ENCODE measurements at regions not wholly inside any gene's neighbourhood (a gene's known extent, or its start where the extent isn't known, plus 50 kb on each side); places are given as distances from the start of the nearest gene placed in this dataset.

GRCh38 chr1:184324972-184325371 lies 61.9 kb upstream of the C1orf21 start:
- TF ChIP-seq, protein P1, sequence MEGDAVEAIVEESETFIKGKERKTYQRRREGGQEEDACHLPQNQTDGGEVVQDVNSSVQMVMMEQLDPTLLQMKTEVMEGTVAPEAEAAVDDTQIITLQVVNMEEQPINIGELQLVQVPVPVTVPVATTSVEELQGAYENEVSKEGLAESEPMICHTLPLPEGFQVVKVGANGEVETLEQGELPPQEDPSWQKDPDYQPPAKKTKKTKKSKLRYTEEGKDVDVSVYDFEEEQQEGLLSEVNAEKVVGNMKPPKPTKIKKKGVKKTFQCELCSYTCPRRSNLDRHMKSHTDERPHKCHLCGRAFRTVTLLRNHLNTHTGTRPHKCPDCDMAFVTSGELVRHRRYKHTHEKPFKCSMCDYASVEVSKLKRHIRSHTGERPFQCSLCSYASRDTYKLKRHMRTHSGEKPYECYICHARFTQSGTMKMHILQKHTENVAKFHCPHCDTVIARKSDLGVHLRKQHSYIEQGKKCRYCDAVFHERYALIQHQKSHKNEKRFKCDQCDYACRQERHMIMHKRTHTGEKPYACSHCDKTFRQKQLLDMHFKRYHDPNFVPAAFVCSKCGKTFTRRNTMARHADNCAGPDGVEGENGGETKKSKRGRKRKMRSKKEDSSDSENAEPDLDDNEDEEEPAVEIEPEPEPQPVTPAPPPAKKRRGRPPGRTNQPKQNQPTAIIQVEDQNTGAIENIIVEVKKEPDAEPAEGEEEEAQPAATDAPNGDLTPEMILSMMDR (IDR thresholded peaks at IDR 0.05), result no peak
- TF ChIP-seq POLR2A (IDR thresholded peaks at IDR 0.05), result no peak

All from testis (tissue), 2 donors.